HCT116 (cell line): ENCODE measurements at regions not wholly inside any gene's neighbourhood (a gene's known extent, or its start where the extent isn't known, plus 50 kb on each side); places are given as distances from the start of the nearest gene placed in this dataset.

Experiments used
- ATAC-seq: fragments of 200-7000 bp; cut with Tn5 transposase; 2 replicates; pipeline ENCODE4 v1.9.1; 2020; ENCODE audit warnings: mild to moderate bottlenecking, moderate library complexity
- BruUV-seq: library from RNA; stranded (reverse); fragments of 400-500 nt; replicated peaks from 2 replicates; lab custom pipeline; 2021; lab: Mats Ljungman, UMichigan
- CTCF ChIA-PET: fragments of 300-600 bp; sonication (Branson Sonifier 250); formaldehyde crosslinking; loops from one replicate; lab custom pipeline; 2021; ENCODE audit warnings: antibody characterized with exemption; lab: Charles Lee
- POLR2A ChIA-PET: fragments of 300-600, 350-600 bp; sonication (Branson Sonifier 250); formaldehyde crosslinking; loops from one replicate; lab custom pipeline; 2021; ENCODE audit warnings: antibody characterized with exemption; lab: Charles Lee
- RAD21 ChIA-PET, 2 experiments: fragments of 300-600 bp; sonication (Branson Sonifier 250); formaldehyde crosslinking; loops; one replicate each; lab custom pipeline; 2023; ENCODE audit warnings: low total read pairs in 2 of 2; ENCODE audit not compliant: uncharacterized antibody in 2 of 2, unreplicated experiment in 2 of 2, low non-redundant PET in 1 of 2; lab: Charles Lee
- DNase-seq: peaks from one replicate; pipeline ENCODE4 v3.0.0-alpha.2; 2010; ENCODE audit warnings: low read depth, low spot score
- H2AFZ ChIP-seq: fragments of 200-600 bp; shearing (Covaris generic), sonication (generic); 2 replicates; pipeline ENCODE4 v1.6.1; 2017; ENCODE audit warnings: low read depth, mixed run types, mixed read lengths, antibody characterized with exemption, low read length; ENCODE audit not compliant: poor library complexity, severe bottlenecking
- H3K27ac ChIP-seq: 2 replicates; pipeline ENCODE4 v1.5.1; 2012; ENCODE audit warnings: low read depth, low read length
- H3K27me3 ChIP-seq: fragments of 200-600 bp; sonication (generic); 2 replicates; pipeline ENCODE4 v1.6.1; 2016; ENCODE audit warnings: mixed run types, low read length, mixed read lengths; ENCODE audit not compliant: insufficient read depth
- H3K36me3 ChIP-seq, 2 experiments: fragments of 200-500 bp in 1 of 2; fragments of 200-600 bp in 1 of 2; sonication (Bioruptor generic) in 1 of 2; sonication (generic) in 1 of 2; 2 replicates each; pipeline versions ENCODE4 v1.5.1 to v1.6.1; 2014 to 2016; ENCODE audit warnings: low read length in 2 of 2, inconsistent platforms in 1 of 2, mixed read lengths in 1 of 2, mixed run types in 1 of 2; ENCODE audit not compliant: insufficient read depth in 2 of 2, control insufficient read depth in 1 of 2
- H3K4me1 ChIP-seq, 2 experiments: fragments of 200-600 bp in 1 of 2; sonication (generic) in 1 of 2; 2 replicates each; pipeline versions ENCODE4 v1.5.1 to v1.6.1; 2012 to 2017; ENCODE audit warnings: low read length in 2 of 2, inconsistent platforms in 1 of 2, mild to moderate bottlenecking in 1 of 2, mixed read lengths in 1 of 2, mixed run types in 1 of 2, moderate library complexity in 1 of 2; ENCODE audit not compliant: insufficient read depth in 2 of 2, control insufficient read depth in 1 of 2
- H3K4me2 ChIP-seq: fragments of 200-600 bp; sonication (generic); 2 replicates; pipeline ENCODE4 v1.6.1; 2017; ENCODE audit warnings: mixed run types, low read length, mixed read lengths
- H3K4me3 ChIP-seq, 2 experiments: fragments of 200-600 bp in 1 of 2; sonication (generic) in 1 of 2; replicated peaks in 1 of 2; 2 replicates each; pipeline ENCODE4 v1.5.1; 2011 to 2016; ENCODE audit warnings: low read length in 2 of 2, control low read depth in 1 of 2, low read depth in 1 of 2, mild to moderate bottlenecking in 1 of 2, mixed read lengths in 1 of 2, mixed run types in 1 of 2
- H3K79me2 ChIP-seq: fragments of 200-600 bp; sonication (generic); 2 replicates; pipeline ENCODE4 v1.6.1; 2017; ENCODE audit warnings: mild to moderate bottlenecking, mixed run types, low read length, moderate library complexity, mixed read lengths; ENCODE audit not compliant: insufficient read depth
- H3K9ac ChIP-seq: fragments of 200-600 bp; sonication (generic); 2 replicates; pipeline ENCODE4 v1.6.1; 2016; ENCODE audit warnings: low read length, mixed read lengths
- H3K9me2 ChIP-seq: fragments of 200-600 bp; sonication (generic), shearing (Covaris generic); 2 replicates; pipeline ENCODE4 v1.6.1; 2017; ENCODE audit warnings: mixed run types, mild to moderate bottlenecking, moderate library complexity; ENCODE audit not compliant: insufficient read depth
- H3K9me3 ChIP-seq, 2 experiments: fragments of 200-500 bp in 1 of 2; fragments of 200-600 bp in 1 of 2; sonication (Bioruptor generic) in 1 of 2; sonication (generic) in 1 of 2; 2 replicates each; pipeline ENCODE4 v1.6.1; 2014 to 2017; ENCODE audit warnings: low read length in 2 of 2, mixed read lengths in 2 of 2, inconsistent platforms in 1 of 2, low read depth in 1 of 2, mild to moderate bottlenecking in 1 of 2, mixed run types in 1 of 2, moderate library complexity in 1 of 2; ENCODE audit not compliant: control insufficient read depth in 1 of 2, insufficient read depth in 1 of 2
- H4K20me1 ChIP-seq: fragments of 200-600 bp; sonication (generic), shearing (Covaris generic); 2 replicates; pipeline ENCODE4 v1.6.1; 2017; ENCODE audit warnings: mixed run types, mild to moderate bottlenecking, moderate library complexity; ENCODE audit not compliant: insufficient read depth
- ATF3 ChIP-seq: IDR thresholded peaks from 2 replicates; pipeline ENCODE4 v1.6.1; 2012
- CBX3 ChIP-seq: IDR thresholded peaks from 2 replicates; pipeline ENCODE4 v1.6.1; 2012; ENCODE audit warnings: low read depth
- CEBPB ChIP-seq: IDR thresholded peaks from 2 replicates; pipeline ENCODE4 v1.6.1; 2012; ENCODE audit warnings: low read depth
- CTCF ChIP-seq, 3 experiments: fragments of 200-600 bp in 1 of 3; sonication (generic) in 1 of 3; IDR thresholded peaks in 2 of 3; conservative IDR thresholded peaks in 1 of 3; 2 replicates each; pipeline ENCODE4 v1.5.1; 2012 to 2017; ENCODE audit warnings: low read depth in 2 of 3, low read length in 2 of 3, antibody characterized with exemption in 1 of 3, borderline replicate concordance in 1 of 3, control low read depth in 1 of 3, mild to moderate bottlenecking in 1 of 3, mixed read lengths in 1 of 3, mixed run types in 1 of 3, moderate library complexity in 1 of 3; ENCODE audit not compliant: insufficient read depth in 1 of 3
- EGR1 ChIP-seq: IDR thresholded peaks from 2 replicates; pipeline ENCODE4 v1.6.1; 2012; ENCODE audit warnings: low read depth
- ELF1 ChIP-seq: IDR thresholded peaks from 2 replicates; pipeline ENCODE4 v1.6.1; 2012; ENCODE audit warnings: low read depth, borderline replicate concordance
- EZH2phosphoT487 ChIP-seq: fragments of 200-600 bp; IDR thresholded peaks from 2 replicates; pipeline ENCODE4 v1.6.1; 2018; ENCODE audit warnings: antibody characterized with exemption, borderline replicate concordance
- MAX ChIP-seq: IDR thresholded peaks from 2 replicates; pipeline ENCODE4 v1.6.1; 2012
- RAD21 ChIP-seq: IDR thresholded peaks from 2 replicates; pipeline ENCODE4 v1.6.1; 2012; ENCODE audit warnings: low read depth, mild to moderate bottlenecking
- SIN3A ChIP-seq: IDR thresholded peaks from 2 replicates; pipeline ENCODE4 v1.6.1; 2012; ENCODE audit warnings: low read depth
- SP1 ChIP-seq: IDR thresholded peaks from 2 replicates; pipeline ENCODE4 v1.6.1; 2012; ENCODE audit warnings: low read depth
- SRF ChIP-seq: IDR thresholded peaks from 2 replicates; pipeline ENCODE4 v1.6.1; 2012; ENCODE audit warnings: low read depth
- TCF7L2 ChIP-seq: IDR thresholded peaks from 2 replicates; pipeline ENCODE4 v1.7.0; 2011; ENCODE audit warnings: borderline replicate concordance, inconsistent platforms; ENCODE audit not compliant: insufficient read depth, insufficient read length; ENCODE audit errors: extremely low read depth
- ZBTB33 ChIP-seq: IDR thresholded peaks from 2 replicates; pipeline ENCODE4 v1.6.1; 2011; ENCODE audit warnings: mild to moderate bottlenecking, low read length, moderate library complexity; ENCODE audit not compliant: insufficient replicate concordance; ENCODE audit errors: extremely low read depth
- ZFX ChIP-seq: fragments of 450-650 bp; IDR thresholded peaks from 2 replicates; pipeline ENCODE4 v1.6.1; 2017
- ZNF274 ChIP-seq: fragments of 200-500 bp; sonication (Bioruptor generic); IDR thresholded peaks from 2 replicates; pipeline ENCODE4 v1.6.1; 2014; ENCODE audit warnings: mild to moderate bottlenecking, low read depth, low read length, inconsistent platforms
- intact Hi-C: fragments of 100-400 bp; cut with micrococcal nuclease; formaldehyde crosslinking; loops from 2 replicates; pipeline ENCODE4 v1.10.0; 2022

GRCh38 chrX:6732101-6732500 lies 197.2 kb upstream of the VCX3A start:
- Histone ChIP-seq H4K20me1 (no peaks in the 10 kb centered on the region), H3K36me3 (no peaks in the 10 kb centered on the region), H3K79me2 (no peaks in the 10 kb centered on the region), H2AFZ (no peak overlapping the region), H3K9ac (no peak overlapping the region), H3K4me1 (no peaks in the 10 kb centered on the region), H3K27me3 (no peaks in the 10 kb centered on the region), H3K9me2 (no peaks in the 10 kb centered on the region), H3K4me3 (no peak overlapping the region), H3K4me2 (no peak overlapping the region), H3K27ac (no peak overlapping the region), H3K9me3 (no peaks in the 10 kb centered on the region)
- TF ChIP-seq MAX: no peak
- TF ChIP-seq SIN3A: no peak
- ATAC-seq (no peak), DNase-seq (no peak)
- BruUV-seq: no TSS peak
- ChIA-PET POLR2A (no interaction called here), CTCF (no interaction called here), RAD21 (no interaction called here)
- intact Hi-C loops: no loop called here

- Histone ChIP-seq H3K79me2 (no peaks in the 10 kb centered on the region), H3K27ac (no peak overlapping the region), H3K36me3 (no peaks in the 10 kb centered on the region)
- TF ChIP-seq TCF7L2 (no peak), ZBTB33 (no peak), SIN3A (no peak), EGR1 (no peak), CBX3 (no peak), ZFX (no peak), CEBPB (no peak), SP1 (no peak), SRF (no peak), EZH2phosphoT487 (no peak), ELF1 (no peak), CTCF (IDR thresholded peaks at IDR 0.05 in 2 of 3, conservative IDR thresholded peaks at IDR 0.05 in 1 of 3; ENCODE audit: borderline replicate concordance in 1 of 3, insufficient read depth in 1 of 3, low read depth in 2 of 3, low read length in 2 of 3) (no peak), RAD21 (no peak), ZNF274 (no peak), ATF3 (no peak)
- TF ChIP-seq, all 23 proteins: peak for 0
- H3K4me1 ChIP-seq: no peaks in the 10 kb centered on the region
- intact Hi-C loops: no loop called here
- no peaks in the 10 kb centered on the region for H4K20me1 ChIP-seq
- no peaks in the 10 kb centered on the region for H3K9me2 ChIP-seq
- no peak overlapping the region for H3K9ac ChIP-seq
- POLR2A ChIA-PET: no interaction called here
- DNase-seq (no peak), ATAC-seq (no peak)
- CTCF ChIA-PET: no interaction called here
- no peaks in the 10 kb centered on the region for H3K27me3 ChIP-seq
- no peak overlapping the region for H2AFZ ChIP-seq
- no peak overlapping the region for H3K4me3 ChIP-seq
- H3K4me2 ChIP-seq: no peak overlapping the region
- no peaks in the 10 kb centered on the region for H3K9me3 ChIP-seq
- RAD21 ChIA-PET: no interaction called here
- BruUV-seq: no TSS peak
These were observed 194.7 kb upstream of the VCX3A start for GRCh38 chrX:6729626-6730025.
